A549 (cell line): ENCODE measurements at regions not wholly inside any gene's neighbourhood (a gene's known extent, or its start where the extent isn't known, plus 50 kb on each side); places are given as distances from the start of the nearest gene placed in this dataset.

Experiments used
- CTCF ChIP-seq: fragments of >200 bp; sonication (Bioruptor Twin); formaldehyde crosslinking; IDR thresholded peaks from 3 replicates; pipeline ENCODE4 v1.5.1; 2016
- EP300 ChIP-seq, 2 experiments: fragments of >200 bp; sonication (Bioruptor Twin); formaldehyde crosslinking; IDR thresholded peaks; 2 replicates in 1 of 2; 3 replicates in 1 of 2; pipeline ENCODE4 v1.6.1; 2016 to 2017
- KDM1A ChIP-seq: fragments of 200-600 bp; sonication (generic); IDR thresholded peaks from 2 replicates; pipeline ENCODE4 v1.6.1; 2016; ENCODE audit warnings: low read depth, mild to moderate bottlenecking
- MAZ ChIP-seq: fragments of 150-350 bp; IDR thresholded peaks from 2 replicates; pipeline ENCODE4 v1.6.1; 2014; ENCODE audit warnings: antibody characterized with exemption, low read depth, low read length, borderline replicate concordance
- TF ChIP-seq, protein P1 (sequence below): fragments of 450-650 bp; IDR thresholded peaks from 2 replicates; pipeline ENCODE4 v1.6.1; 2014; ENCODE audit warnings: antibody characterized with exemption

DNA sequence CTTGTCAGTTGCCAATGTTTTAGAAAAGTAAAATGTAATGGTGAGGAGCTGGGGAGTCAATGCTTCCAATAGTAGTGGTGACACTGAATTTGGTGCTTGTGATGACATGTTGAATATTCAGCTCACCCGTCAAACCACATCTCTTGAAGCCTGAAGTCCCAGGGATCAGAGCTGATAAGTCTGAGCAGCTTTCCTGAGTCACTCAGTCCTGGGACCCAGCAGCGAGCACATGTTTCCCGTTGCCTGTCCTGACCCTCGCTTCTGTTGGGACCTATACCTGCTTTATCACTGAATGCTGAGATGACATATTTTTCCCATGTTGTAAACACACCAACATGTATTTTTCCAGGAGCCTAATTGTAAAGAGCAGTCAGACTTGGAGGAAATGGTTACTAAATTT is 693.6 kb downstream of the QKI start:
- TF ChIP-seq KDM1A (no peak), CTCF (no peak), MAZ (no peak), EP300 (IDR thresholded peaks at IDR 0.05) (no peak)
- TF ChIP-seq, protein P1, sequence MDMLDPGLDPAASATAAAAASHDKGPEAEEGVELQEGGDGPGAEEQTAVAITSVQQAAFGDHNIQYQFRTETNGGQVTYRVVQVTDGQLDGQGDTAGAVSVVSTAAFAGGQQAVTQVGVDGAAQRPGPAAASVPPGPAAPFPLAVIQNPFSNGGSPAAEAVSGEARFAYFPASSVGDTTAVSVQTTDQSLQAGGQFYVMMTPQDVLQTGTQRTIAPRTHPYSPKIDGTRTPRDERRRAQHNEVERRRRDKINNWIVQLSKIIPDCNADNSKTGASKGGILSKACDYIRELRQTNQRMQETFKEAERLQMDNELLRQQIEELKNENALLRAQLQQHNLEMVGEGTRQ = no peak
